H1 (cell line): ENCODE measurements at regions not wholly inside any gene's neighbourhood (a gene's known extent, or its start where the extent isn't known, plus 50 kb on each side); places are given as distances from the start of the nearest gene placed in this dataset.

Experiments
- CTCF ChIA-PET: fragments of 300-600 bp; sonication (Branson Sonifier 250); formaldehyde crosslinking; loops from one replicate; lab custom pipeline; 2021; ENCODE audit not compliant: partially characterized antibody; lab: Charles Lee
- POLR2A ChIA-PET: fragments of 300-600 bp; sonication (Branson Sonifier 250); formaldehyde crosslinking; loops from one replicate; lab custom pipeline; 2021; ENCODE audit warnings: inconsistent platforms; ENCODE audit not compliant: partially characterized antibody; lab: Charles Lee
- DNase-seq, 2 experiments: peaks; one replicate each; pipeline versions ENCODE4 v3.0.0 to v3.0.0-alpha.2; 2010 to 2022; ENCODE audit warnings: low spot score in 2 of 2, low read depth in 1 of 2, mixed read lengths in 1 of 2
- FAIRE-seq: peaks from 2 replicates; lab custom pipeline; 2011; peaks lifted over from hg19 to GRCh38; lab: Jason Lieb, UNC
- H2AFZ ChIP-seq: 2 replicates; pipeline ENCODE4 v1.8.1; 2012; ENCODE audit warnings: low read length, inconsistent platforms
- H2AK5ac ChIP-seq: 2 replicates; pipeline ENCODE4 v1.6.1; 2013; ENCODE audit warnings: low read depth, low read length
- H2BK120ac ChIP-seq: replicated peaks from 2 replicates; pipeline ENCODE3; 2013; ENCODE audit warnings: low read depth, low read length, inconsistent platforms
- H2BK12ac ChIP-seq: 2 replicates; pipeline ENCODE4 v1.6.1; 2013; ENCODE audit warnings: low read depth, low read length
- H2BK15ac ChIP-seq: 2 replicates; pipeline ENCODE4 v1.6.1; 2013; ENCODE audit warnings: low read length
- H2BK20ac ChIP-seq: 2 replicates; pipeline ENCODE4 v1.6.1; 2013; ENCODE audit warnings: low read length
- H2BK5ac ChIP-seq: 2 replicates; pipeline ENCODE4 v1.6.1; 2013; ENCODE audit warnings: low read depth, low read length
- H3K14ac ChIP-seq: 2 replicates; pipeline ENCODE4 v1.6.1; 2013; ENCODE audit warnings: inconsistent platforms; ENCODE audit not compliant: insufficient read length
- H3K18ac ChIP-seq: 2 replicates; pipeline ENCODE4 v1.6.1; 2013; ENCODE audit warnings: low read length; ENCODE audit errors: extremely low read depth
- H3K23ac ChIP-seq: 2 replicates; pipeline ENCODE4 v1.6.1; 2013; ENCODE audit warnings: inconsistent platforms; ENCODE audit not compliant: insufficient read length
- H3K23me2 ChIP-seq: 2 replicates; pipeline ENCODE4 v1.6.1; 2013; ENCODE audit warnings: low read depth, low read length
- H3K27ac ChIP-seq: 2 replicates; pipeline ENCODE4 v1.6.1; 2011; ENCODE audit warnings: low read depth, low read length, inconsistent platforms
- H3K27me3 ChIP-seq, 4 experiments: replicated peaks in 1 of 4; 1 replicate in 1 of 4; 2 replicates in 3 of 4; pipeline versions ENCODE4 v1.6.1 to v1.8.1; 2011 to 2013; ENCODE audit warnings: low read length in 3 of 4, mild to moderate bottlenecking in 3 of 4, inconsistent platforms in 2 of 4, mixed read lengths in 2 of 4, moderate library complexity in 1 of 4; ENCODE audit not compliant: control insufficient read depth in 3 of 4, insufficient read depth in 3 of 4; ENCODE audit errors: extremely low read depth in 1 of 4
- H3K36me3 ChIP-seq, 4 experiments: 2 replicates each; pipeline versions ENCODE4 v1.6.1 to v1.8.1; 2011 to 2013; ENCODE audit warnings: mild to moderate bottlenecking in 4 of 4, low read length in 3 of 4, moderate library complexity in 2 of 4, control low read depth in 1 of 4, inconsistent platforms in 1 of 4; ENCODE audit not compliant: insufficient read depth in 4 of 4, control insufficient read depth in 2 of 4
- H3K4ac ChIP-seq: replicated peaks from 2 replicates; pipeline ENCODE3; 2013; ENCODE audit warnings: low read length, low read depth, mixed read lengths, inconsistent platforms; ENCODE audit not compliant: insufficient read length
- H3K4me1 ChIP-seq, 4 experiments: replicated peaks in 1 of 4; 1 replicate in 1 of 4; 2 replicates in 3 of 4; pipeline versions ENCODE4 v1.6.1 to v1.8.1; 2011 to 2013; ENCODE audit warnings: low read length in 3 of 4, inconsistent platforms in 2 of 4, mixed read lengths in 1 of 4; ENCODE audit not compliant: insufficient read depth in 4 of 4, control insufficient read depth in 3 of 4
- H3K4me2 ChIP-seq, 2 experiments: 2 replicates each; pipeline versions ENCODE4 v1.6.1 to v1.8.1; 2011 to 2013; ENCODE audit warnings: low read depth in 2 of 2, low read length in 2 of 2, control low read depth in 1 of 2, inconsistent platforms in 1 of 2, mild to moderate bottlenecking in 1 of 2; ENCODE audit not compliant: insufficient read depth in 1 of 2
- H3K4me3 ChIP-seq, 4 experiments: fragments of 200-600, 300-600 bp in 1 of 4; sonication (generic), shearing (Covaris generic), sonication (Bioruptor Twin) in 1 of 4; 2 replicates each; pipeline versions ENCODE4 v1.5.1 to v1.8.1; 2011 to 2016; ENCODE audit warnings: low read length in 4 of 4, low read depth in 3 of 4, control low read depth in 2 of 4, inconsistent platforms in 2 of 4, mild to moderate bottlenecking in 2 of 4, mixed read lengths in 1 of 4, moderate library complexity in 1 of 4; ENCODE audit not compliant: insufficient read depth in 2 of 4; ENCODE audit errors: extremely low read depth in 1 of 4
- H3K56ac ChIP-seq: replicated peaks from 2 replicates; pipeline ENCODE3; 2013; ENCODE audit warnings: low read depth, mild to moderate bottlenecking, mixed read lengths, low read length, inconsistent platforms; ENCODE audit not compliant: insufficient read length
- H3K79me1 ChIP-seq: 2 replicates; pipeline ENCODE4 v1.6.1; 2013; ENCODE audit warnings: low read depth, low read length, control low read depth
- H3K79me2 ChIP-seq, 2 experiments: 2 replicates each; pipeline versions ENCODE4 v1.6.1 to v1.8.1; 2012 to 2013; ENCODE audit warnings: low read length in 2 of 2, mild to moderate bottlenecking in 2 of 2, inconsistent platforms in 1 of 2; ENCODE audit not compliant: insufficient read depth in 2 of 2, control insufficient read depth in 1 of 2
- H3K9ac ChIP-seq, 4 experiments: replicated peaks in 1 of 4; 1 replicate in 1 of 4; 2 replicates in 3 of 4; pipeline versions ENCODE4 v1.6.1 to v1.8.1; 2011 to 2013; ENCODE audit warnings: low read depth in 3 of 4, low read length in 3 of 4, control low read depth in 2 of 4, mild to moderate bottlenecking in 2 of 4, moderate library complexity in 2 of 4, inconsistent platforms in 1 of 4; ENCODE audit errors: extremely low read depth in 1 of 4
- H3K9me3 ChIP-seq, 2 experiments: 2 replicates each; pipeline versions ENCODE4 v1.6.1 to v1.8.1; 2012 to 2013; ENCODE audit warnings: mild to moderate bottlenecking in 2 of 2, moderate library complexity in 2 of 2, control low read depth in 1 of 2, inconsistent platforms in 1 of 2, low read depth in 1 of 2, low read length in 1 of 2, mixed read lengths in 1 of 2; ENCODE audit not compliant: insufficient read depth in 2 of 2
- H4K20me1 ChIP-seq, 2 experiments: replicated peaks in 1 of 2; 2 replicates each; pipeline versions ENCODE3 to v1.8.1; 2011 to 2013; ENCODE audit warnings: inconsistent platforms in 2 of 2, low read length in 2 of 2, mild to moderate bottlenecking in 1 of 2; ENCODE audit not compliant: insufficient read depth in 2 of 2, control insufficient read depth in 1 of 2
- H4K5ac ChIP-seq: 2 replicates; pipeline ENCODE4 v1.6.1; 2013; ENCODE audit warnings: low read length, low read depth, mixed read lengths, inconsistent platforms; ENCODE audit not compliant: insufficient read length
- H4K8ac ChIP-seq: 2 replicates; pipeline ENCODE4 v1.8.0; 2013; ENCODE audit warnings: mild to moderate bottlenecking, moderate library complexity, low read length, inconsistent platforms; ENCODE audit not compliant: insufficient read depth; ENCODE audit errors: extremely low read depth
- H4K91ac ChIP-seq: replicated peaks from 2 replicates; pipeline ENCODE3; 2013; ENCODE audit warnings: low read length, mixed read lengths, inconsistent platforms; ENCODE audit not compliant: insufficient read length
- POLR2AphosphoS5 ChIP-seq: IDR thresholded peaks from 2 replicates; pipeline ENCODE4 v1.6.1; 2011; ENCODE audit warnings: low read depth, low read length
- WGBS, 2 experiments: shearing (Covaris generic) in 1 of 2; methylation state at CpG; one replicate each; pipeline versions ENCODE4 v1.1.6 to v1.1.7; 2013 to 2015; ENCODE audit warnings: low lambda C conversion rate in 2 of 2, mixed read lengths in 2 of 2, inconsistent platforms in 1 of 2, low coverage in 1 of 2, missing lambda C conversion rate in 1 of 2; ENCODE audit not compliant: insufficient replicate concordance in 2 of 2, insufficient coverage in 1 of 2, insufficient read length in 1 of 2; ENCODE audit errors: extremely low coverage in 1 of 2, missing lambda C conversion rate in 1 of 2; 5-methylcytosine and 5-hydroxymethylcytosine counted together

GRCh38 chr12:5236022-5236640 lies 192.5 kb downstream of the KCNA5 start:
- Histone ChIP-seq H3K9me3 (no peaks in the 10 kb centered on the region), H2BK20ac (no peak overlapping the region), H3K56ac (no peak overlapping the region), H3K4me2 (no peak overlapping the region), H3K79me2 (no peaks in the 10 kb centered on the region), H4K8ac (no peak overlapping the region), H2BK15ac (no peak overlapping the region), H3K23me2 (no peaks in the 10 kb centered on the region), H2BK120ac (no peak overlapping the region), H3K79me1 (no peaks in the 10 kb centered on the region), H3K4me3 (no peak overlapping the region), H3K9ac (no peak overlapping the region), H2AK5ac (no peak overlapping the region), H3K4ac (no peak overlapping the region), H2AFZ (no peak overlapping the region), H3K27me3 (no peaks in the 10 kb centered on the region), H3K14ac (no peak overlapping the region), H3K18ac (no peak overlapping the region), H2BK5ac (no peak overlapping the region), H3K23ac (no peak overlapping the region), H3K4me1 (no peaks in the 10 kb centered on the region), H4K91ac (no peak overlapping the region), H2BK12ac (no peak overlapping the region), H4K5ac (no peak overlapping the region), H4K20me1 (no peaks in the 10 kb centered on the region), H3K36me3 (no peaks in the 10 kb centered on the region), H3K27ac (no peak overlapping the region)
- 92% methylated on average over 5 of the region's 5 CpGs; no CpG with 5 or more reads in 1 of the 2 experiments for WGBS, 2 experiments
- DNase-seq = no peak
- no peak for FAIRE-seq
- POLR2A ChIA-PET = interaction anchor here (2.4 kb wide), 1 partner anchor 9 kb away, joined by 7 read pairs; no protein-coding TSS in a partner anchor
- CTCF ChIA-PET = interaction anchor here (0.8 to 1.3 kb wide), 3 partner anchors 9 to 1368 kb away, joined by 3 to 4 read pairs (median 3); no protein-coding TSS in a partner anchor
- no peak for TF ChIP-seq POLR2AphosphoS5
- TF ChIP-seq, all 59 proteins: peak for 0
